Stimulated activated CD8-positive, alpha-beta memory T cell treated with anti-CD3 and anti-CD28 coated beads, Interleukin-7, amount 100 ng/mL, for 24 hours (primary cell): ENCODE measurements at regions not wholly inside any gene's neighbourhood (a gene's known extent, or its start where the extent isn't known, plus 50 kb on each side); places are given as distances from the start of the nearest gene placed in this dataset.
"Not testable (repeated sequence)": the region's sequence is repeated elsewhere in the genome, so short reads cannot be mapped to it uniquely, and the experiment has no call there.

Experiments used
- DNase-seq: peaks from one replicate; pipeline ENCODE4 v3.0.0-alpha.2; 2020; ENCODE audit warnings: low read depth

GRCh38 chr18:78792094-78792493 lies 187.5 kb upstream of the SALL3 start:
- no peak for DNase-seq

GRCh38 chr18:78792736-78793135 lies 186.9 kb upstream of the SALL3 start:
- DNase-seq: no peak

- no peak for DNase-seq
Measured at GRCh38 chr18:78793313-78794070, 186.1 kb upstream of the SALL3 start.

- DNase-seq: no peak
Measured at GRCh38 chr18:78794071-78794430, 185.6 kb upstream of the SALL3 start.

GRCh38 chr18:78796693-78797455 lies 182.7 kb upstream of the SALL3 start:
- no peak for DNase-seq

- no peak for DNase-seq
Measured at GRCh38 chr18:78797499-78797898, 182.1 kb upstream of the SALL3 start.

- DNase-seq: no peak
Measured at GRCh38 chr18:78798402-78799175, 181.0 kb upstream of the SALL3 start.

- no peak for DNase-seq
Measured at GRCh38 chr18:78799382-78800089, 180.1 kb upstream of the SALL3 start.

GRCh38 chr18:78800102-78800851 lies 179.3 kb upstream of the SALL3 start:
- not testable (repeated sequence) for DNase-seq

- no peak for DNase-seq
Measured at GRCh38 chr18:78801011-78801410, 178.6 kb upstream of the SALL3 start.

GRCh38 chr18:78803104-78803503 lies 176.5 kb upstream of the SALL3 start:
- DNase-seq: no peak

GRCh38 chr18:78804206-78805030 lies 175.2 kb upstream of the SALL3 start:
- DNase-seq: no peak

- no peak for DNase-seq
Measured at GRCh38 chr18:78805840-78806239, 173.8 kb upstream of the SALL3 start.

- no peak for DNase-seq
Measured at GRCh38 chr18:78807668-78808067, 171.9 kb upstream of the SALL3 start.

- no peak for DNase-seq
Measured at GRCh38 chr18:78809845-78810244, 169.8 kb upstream of the SALL3 start.

GRCh38 chr18:78810706-78811105 lies 168.9 kb upstream of the SALL3 start:
- no peak for DNase-seq

GRCh38 chr18:78812067-78812466 lies 167.6 kb upstream of the SALL3 start:
- DNase-seq: no peak

- DNase-seq: no peak
Measured at GRCh38 chr18:78813156-78813555, 166.5 kb upstream of the SALL3 start.

GRCh38 chr18:78813936-78814710 lies 165.5 kb upstream of the SALL3 start:
- no peak for DNase-seq

GRCh38 chr18:78814766-78815165 lies 164.9 kb upstream of the SALL3 start:
- DNase-seq: no peak
